Superior temporal gyrus (tissue), 1 donor: ENCODE measurements at regions not wholly inside any gene's neighbourhood (a gene's known extent, or its start where the extent isn't known, plus 50 kb on each side); places are given as distances from the start of the nearest gene placed in this dataset.
A peak's percentile ranks its signal among the peaks of the same experiment; 100 is the strongest.

Experiments
- DNase-seq: peaks from one replicate; pipeline ENCODE4 v3.0.0-alpha.2; 2016; ENCODE audit errors: extremely low spot score

- DNase-seq = no peak
These were observed 137.7 kb upstream of the MYOCD start for GRCh38 chr17:12528036-12528435.

- DNase-seq = no peak
These were observed 135.5 kb upstream of the MYOCD start for GRCh38 chr17:12530161-12530560.

GRCh38 chr17:12536021-12536420, 129.7 kb upstream of the MYOCD start:
- DNase-seq = no peak

- no peak for DNase-seq
These were observed 129.2 kb upstream of the MYOCD start for GRCh38 chr17:12536472-12536871.

- no peak for DNase-seq
These were observed 128.3 kb upstream of the MYOCD start for GRCh38 chr17:12537436-12537835.

GRCh38 chr17:12538003-12538402, 127.7 kb upstream of the MYOCD start:
- DNase-seq = no peak

GRCh38 chr17:12545877-12546513, 119.7 kb upstream of the MYOCD start:
- DNase-seq = peak; percentile 63

- no peak for DNase-seq
These were observed 118.7 kb upstream of the MYOCD start for GRCh38 chr17:12546983-12547382.

GRCh38 chr17:12547831-12548230, 117.9 kb upstream of the MYOCD start:
- no peak for DNase-seq

GRCh38 chr17:12548558-12548957, 117.1 kb upstream of the MYOCD start:
- no peak for DNase-seq

- no peak for DNase-seq
These were observed 116.1 kb upstream of the MYOCD start for GRCh38 chr17:12549499-12550041.

GRCh38 chr17:12553625-12554024, 112.1 kb upstream of the MYOCD start:
- no peak for DNase-seq

GRCh38 chr17:12554251-12554650, 111.4 kb upstream of the MYOCD start:
- DNase-seq = no peak

- no peak for DNase-seq
These were observed 99.4 kb upstream of the MYOCD start for GRCh38 chr17:12566291-12566690.

- DNase-seq = no peak
These were observed 98.3 kb upstream of the MYOCD start for GRCh38 chr17:12567077-12568053.

- DNase-seq = no peak
These were observed 97.1 kb upstream of the MYOCD start for GRCh38 chr17:12568358-12569251.

GRCh38 chr17:12571606-12572005, 94.1 kb upstream of the MYOCD start:
- DNase-seq = no peak

GRCh38 chr17:12574525-12574924, 91.2 kb upstream of the MYOCD start:
- no peak for DNase-seq

GRCh38 chr17:12575641-12576040, 90.0 kb upstream of the MYOCD start:
- no peak for DNase-seq

- DNase-seq = no peak
These were observed 86.4 kb upstream of the MYOCD start for GRCh38 chr17:12579288-12579687.

GRCh38 chr17:12580640-12581039, 85.0 kb upstream of the MYOCD start:
- no peak for DNase-seq

GRCh38 chr17:12584727-12585126, 81.0 kb upstream of the MYOCD start:
- no peak for DNase-seq
